NT2/D1 (cell line): ENCODE measurements at regions not wholly inside any gene's neighbourhood (a gene's known extent, or its start where the extent isn't known, plus 50 kb on each side); places are given as distances from the start of the nearest gene placed in this dataset.
"Not testable (repeated sequence)": the region's sequence is repeated elsewhere in the genome, so short reads cannot be mapped to it uniquely, and the experiment has no call there.

Experiments
- DNase-seq: peaks from one replicate; pipeline ENCODE4 v3.0.0-alpha.2; 2011; ENCODE audit warnings: low read depth, low spot score
- H3K27me3 ChIP-seq: 2 replicates; pipeline ENCODE4 v1.6.0; 2011; ENCODE audit warnings: mild to moderate bottlenecking; ENCODE audit not compliant: insufficient read length, insufficient read depth
- H3K36me3 ChIP-seq: 2 replicates; pipeline ENCODE4 v1.6.1; 2011; ENCODE audit warnings: mild to moderate bottlenecking, low read length, mixed read lengths; ENCODE audit not compliant: insufficient read depth, insufficient read length
- H3K4me1 ChIP-seq: 2 replicates; pipeline ENCODE4 v1.5.1; 2011; ENCODE audit not compliant: insufficient read depth, insufficient read length
- H3K4me3 ChIP-seq: 2 replicates; pipeline ENCODE4 v1.5.1; 2011; ENCODE audit warnings: low read depth; ENCODE audit not compliant: insufficient read length
- H3K9ac ChIP-seq: 2 replicates; pipeline ENCODE4 v1.6.0; 2011; ENCODE audit warnings: low read depth; ENCODE audit not compliant: insufficient read length
- H3K9me3 ChIP-seq: 2 replicates; pipeline ENCODE4 v1.5.1; 2011; ENCODE audit warnings: mild to moderate bottlenecking, low read length; ENCODE audit not compliant: insufficient read depth
- SUZ12 ChIP-seq: IDR thresholded peaks from 2 replicates; pipeline ENCODE4 v1.6.1; 2011; ENCODE audit not compliant: insufficient read length, insufficient read depth; ENCODE audit errors: extremely low read depth
- YY1 ChIP-seq: IDR thresholded peaks from 2 replicates; pipeline ENCODE4 v1.6.1; 2011; ENCODE audit not compliant: insufficient read length, insufficient read depth
- ZNF274 ChIP-seq: IDR thresholded peaks from 2 replicates; pipeline ENCODE4 v1.6.1; 2011; ENCODE audit warnings: mild to moderate bottlenecking, low read depth, low read length

GRCh38 chr6:106727480-106728149 is 98.2 kb downstream of the QRSL1 start:
- no peak overlapping the region for H3K9ac ChIP-seq
- TF ChIP-seq SUZ12: no peak
- TF ChIP-seq ZNF274: no peak
- no peak for TF ChIP-seq YY1
- H3K36me3 ChIP-seq: no peaks in the 10 kb centered on the region
- no peak for DNase-seq
- H3K4me1 ChIP-seq: no peaks in the 10 kb centered on the region
- no peaks in the 10 kb centered on the region for H3K9me3 ChIP-seq
- no peak overlapping the region for H3K4me3 ChIP-seq
- no peaks in the 10 kb centered on the region for H3K27me3 ChIP-seq

- DNase-seq: no peak
- no peak for TF ChIP-seq ZNF274
- TF ChIP-seq YY1: no peak
- no peak for TF ChIP-seq SUZ12
- no peak overlapping the region for H3K4me3 ChIP-seq
- H3K4me1 ChIP-seq: no peaks in the 10 kb centered on the region
- H3K9ac ChIP-seq: no peak overlapping the region
- H3K9me3 ChIP-seq: no peaks in the 10 kb centered on the region
- no peaks in the 10 kb centered on the region for H3K27me3 ChIP-seq
- H3K36me3 ChIP-seq: no peaks in the 10 kb centered on the region
These were observed 95.5 kb downstream of the QRSL1 start for GRCh38 chr6:106724848-106725247.

DNA sequence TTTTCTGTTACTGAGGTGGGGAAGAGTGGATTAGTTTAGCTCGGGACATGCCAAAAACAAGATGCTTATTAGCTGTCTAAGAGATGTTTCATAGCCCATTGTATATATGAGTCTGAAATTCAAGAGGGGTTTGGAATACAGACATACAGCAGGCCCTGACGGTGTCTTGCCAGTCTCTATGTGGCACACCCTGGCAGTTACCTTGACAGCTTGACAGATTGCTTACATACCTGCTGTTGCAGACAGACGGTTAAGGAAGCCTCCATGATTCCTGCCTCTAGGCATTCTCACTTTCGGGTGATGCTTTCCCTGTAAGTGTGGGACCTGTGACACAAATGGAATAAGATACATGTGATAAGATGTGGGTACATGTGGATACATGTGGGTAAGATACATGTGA is 95.0 kb downstream of the QRSL1 start:
- H3K9me3 ChIP-seq: no peaks in the 10 kb centered on the region

GRCh38 chr6:106723419-106723818 is 94.0 kb downstream of the QRSL1 start:
- H3K9ac ChIP-seq, H3K27me3 ChIP-seq, H3K36me3 ChIP-seq, H3K9me3 ChIP-seq, DNase-seq, H3K4me1 ChIP-seq, H3K4me3 ChIP-seq: not testable (repeated sequence)

More for the DNA sequence above, 95.0 kb downstream of the QRSL1 start:
- H3K36me3 ChIP-seq: no peaks in the 10 kb centered on the region
- H3K4me3 ChIP-seq: no peak overlapping the region
- no peaks in the 10 kb centered on the region for H3K27me3 ChIP-seq
- H3K4me1 ChIP-seq: no peaks in the 10 kb centered on the region
- DNase-seq: no peak
- no peak overlapping the region for H3K9ac ChIP-seq
- TF ChIP-seq SUZ12 (no peak), YY1 (no peak), ZNF274 (no peak)

- H3K4me3 ChIP-seq, H3K36me3 ChIP-seq, DNase-seq, H3K9ac ChIP-seq, H3K27me3 ChIP-seq, H3K4me1 ChIP-seq, H3K9me3 ChIP-seq: not testable (repeated sequence)
These were observed 91.8 kb downstream of the QRSL1 start for GRCh38 chr6:106721189-106721588.
